ENCODE measurements at regions not wholly inside any gene's neighbourhood (a gene's known extent, or its start where the extent isn't known, plus 50 kb on each side); places are given as distances from the start of the nearest gene placed in this dataset.
A peak's percentile ranks its signal among the peaks of the same experiment; 100 is the strongest.

- no peak overlapping the region for H3K9ac ChIP-seq (ENCODE audit: insufficient read depth, low read length)
- H2AFZ ChIP-seq (ENCODE audit: low read length): no peak overlapping the region
- H3K4me1 ChIP-seq (ENCODE audit: control insufficient read depth, extremely low read depth, insufficient read depth, low read length): peaks cover 17% of the 10 kb centered on the region
- no peak overlapping the region for H3K4me3 ChIP-seq (replicated peaks in 1 of 4; ENCODE audit: control extremely low read depth in 1 of 4, insufficient read depth in 1 of 4, low read depth in 3 of 4, low read length in 4 of 4)
- peak in 1 of 2 donors; percentile 23 for DNase-seq (ENCODE audit: low read depth in 2 of 2)
- H3K27ac ChIP-seq (ENCODE audit: insufficient read depth, low read length): peak overlapping the region; percentile 87
- H3K27me3 ChIP-seq (ENCODE audit: control insufficient read depth, insufficient read depth, low read length): no peaks in the 10 kb centered on the region
- peak overlapping the region; percentile 6 for H3K4me2 ChIP-seq (ENCODE audit: extremely low read depth, insufficient read depth, low read length)
- TF ChIP-seq EZH2 (IDR thresholded peaks at IDR 0.05; ENCODE audit: low read length, missing control alignments): no peak
- TF ChIP-seq, protein P1, sequence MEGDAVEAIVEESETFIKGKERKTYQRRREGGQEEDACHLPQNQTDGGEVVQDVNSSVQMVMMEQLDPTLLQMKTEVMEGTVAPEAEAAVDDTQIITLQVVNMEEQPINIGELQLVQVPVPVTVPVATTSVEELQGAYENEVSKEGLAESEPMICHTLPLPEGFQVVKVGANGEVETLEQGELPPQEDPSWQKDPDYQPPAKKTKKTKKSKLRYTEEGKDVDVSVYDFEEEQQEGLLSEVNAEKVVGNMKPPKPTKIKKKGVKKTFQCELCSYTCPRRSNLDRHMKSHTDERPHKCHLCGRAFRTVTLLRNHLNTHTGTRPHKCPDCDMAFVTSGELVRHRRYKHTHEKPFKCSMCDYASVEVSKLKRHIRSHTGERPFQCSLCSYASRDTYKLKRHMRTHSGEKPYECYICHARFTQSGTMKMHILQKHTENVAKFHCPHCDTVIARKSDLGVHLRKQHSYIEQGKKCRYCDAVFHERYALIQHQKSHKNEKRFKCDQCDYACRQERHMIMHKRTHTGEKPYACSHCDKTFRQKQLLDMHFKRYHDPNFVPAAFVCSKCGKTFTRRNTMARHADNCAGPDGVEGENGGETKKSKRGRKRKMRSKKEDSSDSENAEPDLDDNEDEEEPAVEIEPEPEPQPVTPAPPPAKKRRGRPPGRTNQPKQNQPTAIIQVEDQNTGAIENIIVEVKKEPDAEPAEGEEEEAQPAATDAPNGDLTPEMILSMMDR (conservative IDR thresholded peaks at IDR 0.05 in 1 of 2, IDR thresholded peaks at IDR 0.05 in 1 of 2; ENCODE audit: low read depth in 1 of 2, low read length in 2 of 2): no peak
- H4K20me1 ChIP-seq (ENCODE audit: control insufficient read depth, extremely low read depth, insufficient read depth, low read length): no peaks in the 10 kb centered on the region
- H3K9me3 ChIP-seq (ENCODE audit: control insufficient read depth, insufficient read depth, low read depth, low read length): no peaks in the 10 kb centered on the region
- no peaks in the 10 kb centered on the region for H3K79me2 ChIP-seq (ENCODE audit: control insufficient read depth, insufficient read depth, low read length)
- no peaks in the 10 kb centered on the region for H3K36me3 ChIP-seq (ENCODE audit: control insufficient read depth, insufficient read depth, low read length)
Measured at GRCh38 chr6:14707276-14707675, 538.6 kb upstream of the JARID2 start.

- DNase-seq (ENCODE audit: low read depth in 2 of 2): no peak
- Histone ChIP-seq H3K79me2 (ENCODE audit: control insufficient read depth, insufficient read depth, low read length) (no peaks in the 10 kb centered on the region), H3K27ac (ENCODE audit: insufficient read depth, low read length) (peak overlapping the region; percentile 87), H3K9ac (ENCODE audit: insufficient read depth, low read length) (no peak overlapping the region), H3K4me1 (ENCODE audit: control insufficient read depth, extremely low read depth, insufficient read depth, low read length) (peaks cover 17% of the 10 kb centered on the region), H2AFZ (ENCODE audit: low read length) (no peak overlapping the region), H3K36me3 (ENCODE audit: control insufficient read depth, insufficient read depth, low read length) (no peaks in the 10 kb centered on the region), H3K27me3 (ENCODE audit: control insufficient read depth, insufficient read depth, low read length) (no peaks in the 10 kb centered on the region), H3K4me3 (replicated peaks in 1 of 4; ENCODE audit: control extremely low read depth in 1 of 4, insufficient read depth in 1 of 4, low read depth in 3 of 4, low read length in 4 of 4) (no peak overlapping the region), H3K4me2 (ENCODE audit: extremely low read depth, insufficient read depth, low read length) (no peak overlapping the region), H4K20me1 (ENCODE audit: control insufficient read depth, extremely low read depth, insufficient read depth, low read length) (no peaks in the 10 kb centered on the region), H3K9me3 (ENCODE audit: control insufficient read depth, insufficient read depth, low read depth, low read length) (no peaks in the 10 kb centered on the region)
- TF ChIP-seq EZH2 (IDR thresholded peaks at IDR 0.05; ENCODE audit: low read length, missing control alignments): no peak
- TF ChIP-seq, protein P1 (conservative IDR thresholded peaks at IDR 0.05 in 1 of 2, IDR thresholded peaks at IDR 0.05 in 1 of 2; ENCODE audit: low read depth in 1 of 2, low read length in 2 of 2): no peak
Measured at GRCh38 chr6:14707971-14708465, 537.9 kb upstream of the JARID2 start.

GRCh38 chr6:14709066-14709670 is 536.7 kb upstream of the JARID2 start:
- Histone ChIP-seq H3K27ac (ENCODE audit: insufficient read depth, low read length) (no peak overlapping the region), H3K79me2 (ENCODE audit: control insufficient read depth, insufficient read depth, low read length) (no peaks in the 10 kb centered on the region), H3K4me1 (ENCODE audit: control insufficient read depth, extremely low read depth, insufficient read depth, low read length) (peaks cover 23% of the 10 kb centered on the region), H3K9ac (ENCODE audit: insufficient read depth, low read length) (no peak overlapping the region), H3K4me3 (replicated peaks in 1 of 4; ENCODE audit: control extremely low read depth in 1 of 4, insufficient read depth in 1 of 4, low read depth in 3 of 4, low read length in 4 of 4) (no peak overlapping the region), H4K20me1 (ENCODE audit: control insufficient read depth, extremely low read depth, insufficient read depth, low read length) (no peaks in the 10 kb centered on the region), H3K4me2 (ENCODE audit: extremely low read depth, insufficient read depth, low read length) (no peak overlapping the region), H2AFZ (ENCODE audit: low read length) (no peak overlapping the region), H3K9me3 (ENCODE audit: control insufficient read depth, insufficient read depth, low read depth, low read length) (no peaks in the 10 kb centered on the region), H3K36me3 (ENCODE audit: control insufficient read depth, insufficient read depth, low read length) (no peaks in the 10 kb centered on the region), H3K27me3 (ENCODE audit: control insufficient read depth, insufficient read depth, low read length) (no peaks in the 10 kb centered on the region)
- DNase-seq (ENCODE audit: low read depth in 2 of 2): peak; percentile 27 to 48
- TF ChIP-seq, protein P1 (conservative IDR thresholded peaks at IDR 0.05 in 1 of 2, IDR thresholded peaks at IDR 0.05 in 1 of 2; ENCODE audit: low read depth in 1 of 2, low read length in 2 of 2): no peak
- no peak for TF ChIP-seq EZH2 (IDR thresholded peaks at IDR 0.05; ENCODE audit: low read length, missing control alignments)
